Lower leg skin (tissue), 4 donors: ENCODE measurements at regions not wholly inside any gene's neighbourhood (a gene's known extent, or its start where the extent isn't known, plus 50 kb on each side); places are given as distances from the start of the nearest gene placed in this dataset.

Source experiments
- DNase-seq, 2 donors: peaks; one replicate each; pipeline ENCODE4 v3.0.0-alpha.2; 2019; ENCODE audit warnings: low spot score in 2 of 2
- H3K4me3 ChIP-seq: fragments of 200-600 bp; sonication (generic); 2 replicates; pipeline ENCODE4 v1.5.1; 2017; ENCODE audit warnings: mild to moderate bottlenecking, low read depth; ENCODE audit not compliant: poor library complexity, severe bottlenecking
- POLR2A ChIP-seq, 2 donors: fragments of 450-650 bp; IDR thresholded peaks; one replicate each; pipeline ENCODE4 v1.6.1; 2016 to 2017; ENCODE audit warnings: antibody characterized with exemption in 2 of 2, mild to moderate bottlenecking in 1 of 2, moderate library complexity in 1 of 2
- WGBS, 2 donors: methylation state at CpG; one replicate each; pipeline ENCODE4 v1.1.5; 2018; 5-methylcytosine and 5-hydroxymethylcytosine counted together
- intact Hi-C: fragments of 100-400 bp; cut with DNase I; formaldehyde crosslinking; loops from one replicate; pipeline ENCODE4 v1.15.0; 2023; ENCODE audit warnings: low total_unique reads
- TF ChIP-seq, protein P1 (sequence below), 3 donors: fragments of 450-650 bp; IDR thresholded peaks; one replicate each; pipeline ENCODE4 v1.5.1; 2016; ENCODE audit warnings: antibody characterized with exemption in 3 of 3, mild to moderate bottlenecking in 3 of 3, moderate library complexity in 2 of 3

DNA sequence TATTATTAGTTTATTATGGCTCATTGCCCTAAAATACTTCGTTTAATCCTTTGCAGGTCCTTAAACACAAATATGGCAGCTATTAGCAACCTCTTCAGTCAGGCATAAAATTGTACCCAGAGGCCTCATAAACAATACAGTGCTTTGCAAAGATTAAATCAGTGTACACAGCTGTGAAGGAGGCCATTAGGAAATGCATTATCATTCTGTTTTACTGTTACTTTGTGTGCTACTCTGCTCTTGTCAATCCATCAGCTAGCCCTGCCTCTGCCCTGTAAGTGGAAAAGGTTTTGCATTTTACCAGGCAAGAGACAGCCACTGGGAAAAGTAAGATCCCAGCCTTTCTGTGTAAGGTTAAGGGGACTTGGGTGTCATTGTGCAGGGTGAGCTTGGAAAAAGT lies 415.7 kb upstream of the DAB1 start:
- intact Hi-C loops, result no loop called here
- no peak overlapping the region for H3K4me3 ChIP-seq
- DNase-seq, result no peak
- 55 to 59% methylated on average over 1 of the region's 1 CpG for WGBS, 2 donors
- TF ChIP-seq POLR2A (IDR thresholded peaks at IDR 0.05), result no peak
- TF ChIP-seq, protein P1, sequence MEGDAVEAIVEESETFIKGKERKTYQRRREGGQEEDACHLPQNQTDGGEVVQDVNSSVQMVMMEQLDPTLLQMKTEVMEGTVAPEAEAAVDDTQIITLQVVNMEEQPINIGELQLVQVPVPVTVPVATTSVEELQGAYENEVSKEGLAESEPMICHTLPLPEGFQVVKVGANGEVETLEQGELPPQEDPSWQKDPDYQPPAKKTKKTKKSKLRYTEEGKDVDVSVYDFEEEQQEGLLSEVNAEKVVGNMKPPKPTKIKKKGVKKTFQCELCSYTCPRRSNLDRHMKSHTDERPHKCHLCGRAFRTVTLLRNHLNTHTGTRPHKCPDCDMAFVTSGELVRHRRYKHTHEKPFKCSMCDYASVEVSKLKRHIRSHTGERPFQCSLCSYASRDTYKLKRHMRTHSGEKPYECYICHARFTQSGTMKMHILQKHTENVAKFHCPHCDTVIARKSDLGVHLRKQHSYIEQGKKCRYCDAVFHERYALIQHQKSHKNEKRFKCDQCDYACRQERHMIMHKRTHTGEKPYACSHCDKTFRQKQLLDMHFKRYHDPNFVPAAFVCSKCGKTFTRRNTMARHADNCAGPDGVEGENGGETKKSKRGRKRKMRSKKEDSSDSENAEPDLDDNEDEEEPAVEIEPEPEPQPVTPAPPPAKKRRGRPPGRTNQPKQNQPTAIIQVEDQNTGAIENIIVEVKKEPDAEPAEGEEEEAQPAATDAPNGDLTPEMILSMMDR (IDR thresholded peaks at IDR 0.05), result no peak

DNA sequence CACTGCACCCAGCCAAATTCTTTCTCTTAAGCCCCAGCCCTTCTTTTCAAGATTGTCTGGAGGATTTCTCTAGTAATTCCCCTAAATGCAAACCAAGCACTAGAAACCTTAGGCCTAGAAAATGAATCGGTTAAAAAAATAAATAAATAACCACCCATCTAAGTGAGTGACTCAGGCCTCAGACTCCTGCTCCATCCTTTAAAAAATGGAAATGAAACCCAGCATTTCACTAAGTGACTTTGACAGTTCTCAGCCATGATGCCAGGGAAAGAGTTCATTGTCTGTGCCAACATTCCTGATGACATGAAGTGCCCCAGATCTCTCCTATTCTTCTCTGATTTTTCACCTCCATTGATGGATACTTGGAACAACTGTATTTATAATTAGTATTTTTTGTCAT lies 415.2 kb upstream of the DAB1 start:
- no peak for DNase-seq
- H3K4me3 ChIP-seq, result no peak overlapping the region
- intact Hi-C loops, result no loop called here
- 93 to 98% methylated on average over 1 of the region's 1 CpG for WGBS, 2 donors
- TF ChIP-seq, protein P1 (IDR thresholded peaks at IDR 0.05), result no peak
- TF ChIP-seq POLR2A (IDR thresholded peaks at IDR 0.05), result no peak

DNA sequence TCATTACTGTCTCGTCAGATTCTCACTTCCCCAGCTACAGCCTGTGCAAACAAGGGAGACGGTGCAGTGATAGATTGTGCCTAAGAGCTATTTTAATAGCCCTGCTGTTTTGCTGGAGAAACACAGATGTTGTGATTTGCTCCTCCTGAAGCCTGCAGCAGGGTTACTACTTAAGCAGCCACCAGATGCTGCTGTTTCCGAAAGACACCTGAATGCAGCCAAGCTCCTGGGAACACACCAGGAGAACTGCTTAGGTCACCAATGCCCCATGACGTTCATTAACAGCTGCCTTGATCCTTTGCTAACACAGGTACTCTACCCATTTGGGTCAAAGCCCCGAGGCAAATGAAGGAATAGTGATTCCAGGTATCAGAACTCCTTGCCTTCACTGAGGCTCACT lies 411.8 kb upstream of the DAB1 start:
- intact Hi-C loops, result no loop called here
- no peak for TF ChIP-seq POLR2A (IDR thresholded peaks at IDR 0.05)
- TF ChIP-seq, protein P1 (IDR thresholded peaks at IDR 0.05), result no peak
- no peak for DNase-seq
- H3K4me3 ChIP-seq, result no peak overlapping the region
- 38 to 66% methylated on average over 4 to 5 of the region's 5 CpGs for WGBS, 2 donors

DNA sequence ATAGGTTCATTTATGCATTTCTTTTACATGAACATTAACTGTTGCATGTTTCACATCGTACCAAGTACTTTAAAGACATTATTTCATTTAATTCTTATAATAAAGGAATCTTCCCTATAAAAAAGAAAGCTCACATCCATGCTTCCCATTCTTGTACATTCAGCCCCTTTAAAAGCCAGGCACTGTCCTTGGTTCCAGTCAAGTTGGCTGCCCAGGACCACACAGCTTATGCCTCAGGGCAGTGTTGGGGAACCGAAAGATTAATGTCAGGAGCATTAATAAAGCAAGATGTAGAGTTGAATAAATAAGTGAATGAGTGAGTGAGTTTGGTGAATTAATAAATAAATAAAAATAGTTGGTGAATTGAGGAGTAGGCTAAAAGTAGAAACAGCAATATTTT lies 409.4 kb upstream of the DAB1 start:
- H3K4me3 ChIP-seq, result no peak overlapping the region
- no peak for DNase-seq
- WGBS, 2 donors, result 61 to 66% methylated on average over 2 of the region's 2 CpGs
- TF ChIP-seq POLR2A (IDR thresholded peaks at IDR 0.05), result no peak
- TF ChIP-seq, protein P1 (IDR thresholded peaks at IDR 0.05), result no peak
- intact Hi-C loops, result no loop called here

DNA sequence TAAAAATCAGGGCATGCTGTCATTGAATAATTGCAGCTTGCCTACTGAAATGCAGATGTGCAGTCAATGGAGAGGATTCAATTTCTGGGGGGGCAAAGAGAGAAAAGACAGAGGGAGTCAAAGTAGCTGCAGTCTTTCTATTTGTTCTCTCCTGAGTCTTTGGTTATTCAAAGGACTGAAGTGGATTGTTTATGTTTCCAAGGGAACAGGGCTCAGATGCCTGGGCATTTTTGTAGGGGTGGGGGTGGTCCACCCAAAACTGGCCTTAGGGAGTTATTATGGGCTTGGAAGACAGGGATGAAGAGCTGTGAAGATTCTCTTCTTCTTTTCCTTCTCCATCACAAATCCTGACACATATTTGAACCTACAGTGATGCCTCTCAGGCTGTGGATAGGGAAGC lies 408.8 kb upstream of the DAB1 start:
- intact Hi-C loops, result no loop called here
- TF ChIP-seq POLR2A (IDR thresholded peaks at IDR 0.05), result no peak
- TF ChIP-seq, protein P1 (IDR thresholded peaks at IDR 0.05), result no peak
- DNase-seq, result no peak
- H3K4me3 ChIP-seq, result no peak overlapping the region

DNA sequence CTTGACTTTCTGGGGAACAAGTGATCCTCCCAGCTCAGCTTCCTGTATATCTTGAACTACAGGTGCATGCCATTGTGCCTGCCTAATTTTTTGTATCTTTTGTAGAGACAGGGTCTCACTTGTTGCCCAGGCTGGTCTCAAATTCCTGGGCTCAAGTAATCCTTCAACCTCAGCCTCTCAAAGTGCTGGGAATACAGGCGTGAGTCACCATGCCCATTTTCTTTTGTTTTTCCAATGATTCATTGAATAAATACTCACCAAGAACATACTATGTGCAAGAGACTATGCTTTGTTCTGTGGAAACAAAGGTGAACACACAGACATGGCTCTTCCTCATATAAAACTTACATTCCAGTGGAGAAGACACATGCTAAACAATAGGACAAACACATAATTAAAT lies 407.8 kb upstream of the DAB1 start:
- DNase-seq, result no peak
- 76 to 92% methylated on average over 1 of the region's 1 CpG for WGBS, 2 donors
- no peak for TF ChIP-seq POLR2A (IDR thresholded peaks at IDR 0.05)
- TF ChIP-seq, protein P1 (IDR thresholded peaks at IDR 0.05), result no peak
- no peak overlapping the region for H3K4me3 ChIP-seq
- intact Hi-C loops, result no loop called here
